ENCODE measurements at regions not wholly inside any gene's neighbourhood (a gene's known extent, or its start where the extent isn't known, plus 50 kb on each side); places are given as distances from the start of the nearest gene placed in this dataset.

GRCh38 chr4:180564026-180564425 is 1679.2 kb upstream of the TENM3 start:
- intact Hi-C loops (cut with DNase I) = no loop called here
- no peak overlapping the region for H3K27ac ChIP-seq
- no peaks in the 10 kb centered on the region for H3K36me3 ChIP-seq
- ATAC-seq = no peak
- no peak for TF ChIP-seq CTCF (IDR thresholded peaks at IDR 0.05)
- no peak for DNase-seq
- H3K27me3 ChIP-seq = no peaks in the 10 kb centered on the region
- H3K4me1 ChIP-seq = no peaks in the 10 kb centered on the region
- no peaks in the 10 kb centered on the region for H3K9me3 ChIP-seq
- H3K4me3 ChIP-seq = no peak overlapping the region

GRCh38 chr4:180564448-180564847 is 1678.8 kb upstream of the TENM3 start:
- TF ChIP-seq CTCF (IDR thresholded peaks at IDR 0.05) = no peak
- Histone ChIP-seq H3K9me3 (no peaks in the 10 kb centered on the region), H3K27me3 (no peaks in the 10 kb centered on the region), H3K27ac (no peak overlapping the region), H3K4me1 (no peaks in the 10 kb centered on the region), H3K36me3 (no peaks in the 10 kb centered on the region), H3K4me3 (no peak overlapping the region)
- intact Hi-C loops (cut with DNase I) = no loop called here
- ATAC-seq = no peak
- DNase-seq = no peak

GRCh38 chr4:180565856-180566431 is 1677.3 kb upstream of the TENM3 start:
- Histone ChIP-seq H3K9me3 (no peaks in the 10 kb centered on the region), H3K27ac (no peak overlapping the region), H3K36me3 (no peaks in the 10 kb centered on the region), H3K4me1 (no peaks in the 10 kb centered on the region), H3K4me3 (no peak overlapping the region), H3K27me3 (no peaks in the 10 kb centered on the region)
- ATAC-seq (peak; percentile 35), DNase-seq (no peak)
- TF ChIP-seq CTCF (IDR thresholded peaks at IDR 0.05) = no peak
- intact Hi-C loops (cut with DNase I) = no loop called here

- DNase-seq (no peak), ATAC-seq (peak; percentile 33)
Measured at GRCh38 chr4:180566492-180566891, 1676.7 kb upstream of the TENM3 start.

GRCh38 chr4:180567080-180567479 is 1676.1 kb upstream of the TENM3 start:
- ATAC-seq = peak; percentile 9
- H3K36me3 ChIP-seq = no peaks in the 10 kb centered on the region
- TF ChIP-seq CTCF (IDR thresholded peaks at IDR 0.05) = no peak
- no peak for DNase-seq
- no peak overlapping the region for H3K27ac ChIP-seq
- no peak overlapping the region for H3K4me3 ChIP-seq
- intact Hi-C loops (cut with DNase I) = no loop called here
- no peaks in the 10 kb centered on the region for H3K4me1 ChIP-seq
- no peaks in the 10 kb centered on the region for H3K9me3 ChIP-seq
- no peaks in the 10 kb centered on the region for H3K27me3 ChIP-seq

More at GRCh38 chr4:180566492-180566891, 1676.7 kb upstream of the TENM3 start:
- no peaks in the 10 kb centered on the region for H3K36me3 ChIP-seq
- no peak overlapping the region for H3K4me3 ChIP-seq
- intact Hi-C loops (cut with DNase I) = no loop called here
- H3K4me1 ChIP-seq = no peaks in the 10 kb centered on the region
- H3K27me3 ChIP-seq = no peaks in the 10 kb centered on the region
- no peak for TF ChIP-seq CTCF (IDR thresholded peaks at IDR 0.05)
- H3K27ac ChIP-seq = no peak overlapping the region
- no peaks in the 10 kb centered on the region for H3K9me3 ChIP-seq

- DNase-seq (no peak), ATAC-seq (no peak)
- TF ChIP-seq CTCF (IDR thresholded peaks at IDR 0.05) = no peak
Measured at GRCh38 chr4:180571516-180572055, 1671.6 kb upstream of the TENM3 start.

More at GRCh38 chr4:180571516-180572055, 1671.6 kb upstream of the TENM3 start:
- Histone ChIP-seq H3K4me1 (no peaks in the 10 kb centered on the region), H3K4me3 (no peak overlapping the region), H3K27me3 (no peaks in the 10 kb centered on the region), H3K27ac (no peak overlapping the region), H3K36me3 (no peaks in the 10 kb centered on the region), H3K9me3 (no peaks in the 10 kb centered on the region)
- intact Hi-C loops (cut with DNase I) = no loop called here
